ENCODE measurements at regions not wholly inside any gene's neighbourhood (a gene's known extent, or its start where the extent isn't known, plus 50 kb on each side); places are given as distances from the start of the nearest gene placed in this dataset.

- Histone ChIP-seq H3K4me3 (no peak overlapping the region), H3K4me1 (peaks cover 19% of the 10 kb centered on the region), H3K9me3 (no peaks in the 10 kb centered on the region), H3K27ac (no peak overlapping the region), H3K36me3 (no peaks in the 10 kb centered on the region), H3K27me3 (no peaks in the 10 kb centered on the region)
- WGBS, result 95% methylated on average over 5 of the region's 5 CpGs
- no peak for DNase-seq (ENCODE audit: low spot score in 2 of 2)
- TF ChIP-seq, protein P1, sequence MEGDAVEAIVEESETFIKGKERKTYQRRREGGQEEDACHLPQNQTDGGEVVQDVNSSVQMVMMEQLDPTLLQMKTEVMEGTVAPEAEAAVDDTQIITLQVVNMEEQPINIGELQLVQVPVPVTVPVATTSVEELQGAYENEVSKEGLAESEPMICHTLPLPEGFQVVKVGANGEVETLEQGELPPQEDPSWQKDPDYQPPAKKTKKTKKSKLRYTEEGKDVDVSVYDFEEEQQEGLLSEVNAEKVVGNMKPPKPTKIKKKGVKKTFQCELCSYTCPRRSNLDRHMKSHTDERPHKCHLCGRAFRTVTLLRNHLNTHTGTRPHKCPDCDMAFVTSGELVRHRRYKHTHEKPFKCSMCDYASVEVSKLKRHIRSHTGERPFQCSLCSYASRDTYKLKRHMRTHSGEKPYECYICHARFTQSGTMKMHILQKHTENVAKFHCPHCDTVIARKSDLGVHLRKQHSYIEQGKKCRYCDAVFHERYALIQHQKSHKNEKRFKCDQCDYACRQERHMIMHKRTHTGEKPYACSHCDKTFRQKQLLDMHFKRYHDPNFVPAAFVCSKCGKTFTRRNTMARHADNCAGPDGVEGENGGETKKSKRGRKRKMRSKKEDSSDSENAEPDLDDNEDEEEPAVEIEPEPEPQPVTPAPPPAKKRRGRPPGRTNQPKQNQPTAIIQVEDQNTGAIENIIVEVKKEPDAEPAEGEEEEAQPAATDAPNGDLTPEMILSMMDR (IDR thresholded peaks at IDR 0.05), result no peak
- TF ChIP-seq EP300 (IDR thresholded peaks at IDR 0.05), result no peak
- TF ChIP-seq POLR2AphosphoS5 (IDR thresholded peaks at IDR 0.05), result no peak
- no peak for TF ChIP-seq POLR2A (IDR thresholded peaks at IDR 0.05)
These were observed 77.3 kb upstream of the LAPTM4A start for GRCh38 chr2:20128506-20129330.

DNA sequence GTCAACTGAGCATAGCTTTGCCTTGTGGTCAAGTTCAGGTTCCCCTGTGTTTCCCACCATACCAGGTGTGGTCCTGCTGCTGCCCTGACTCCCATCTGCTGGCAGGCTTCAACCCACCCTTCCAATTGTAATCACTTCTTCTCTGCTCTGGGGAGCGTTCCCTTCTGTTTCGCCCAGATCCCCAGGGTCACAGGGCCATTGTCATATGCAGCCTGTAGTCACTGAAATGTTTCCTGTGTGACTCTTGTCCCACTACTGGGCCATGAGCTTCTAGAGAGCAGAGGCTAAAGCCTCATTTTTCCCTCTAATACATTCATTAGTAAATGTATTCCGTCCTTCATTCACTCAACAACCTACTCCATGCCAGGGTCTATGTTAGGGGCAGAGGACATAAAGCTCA is 75.0 kb upstream of the LAPTM4A start:
- Histone ChIP-seq H3K4me3 (no peak overlapping the region), H3K9me3 (no peaks in the 10 kb centered on the region), H3K27me3 (no peaks in the 10 kb centered on the region), H3K27ac (no peak overlapping the region), H3K4me1 (peaks cover 27% of the 10 kb centered on the region), H3K36me3 (no peaks in the 10 kb centered on the region)
- TF ChIP-seq, protein P1 (IDR thresholded peaks at IDR 0.05), result no peak
- TF ChIP-seq POLR2AphosphoS5 (IDR thresholded peaks at IDR 0.05) (no peak), EP300 (IDR thresholded peaks at IDR 0.05) (no peak), POLR2A (IDR thresholded peaks at IDR 0.05) (no peak)
- no peak for DNase-seq (ENCODE audit: low spot score in 2 of 2)
- 94% methylated on average over 3 of the region's 3 CpGs for WGBS

GRCh38 chr2:20126040-20126439 is 74.6 kb upstream of the LAPTM4A start:
- 83% methylated on average over 2 of the region's 3 CpGs for WGBS
- Histone ChIP-seq H3K4me3 (no peak overlapping the region), H3K27me3 (no peaks in the 10 kb centered on the region), H3K9me3 (no peaks in the 10 kb centered on the region), H3K4me1 (peaks cover 27% of the 10 kb centered on the region), H3K27ac (no peak overlapping the region), H3K36me3 (no peaks in the 10 kb centered on the region)
- no peak for DNase-seq (ENCODE audit: low spot score in 2 of 2)
- TF ChIP-seq EP300 (IDR thresholded peaks at IDR 0.05), result no peak
- TF ChIP-seq, protein P1 (IDR thresholded peaks at IDR 0.05), result no peak
- TF ChIP-seq POLR2AphosphoS5 (IDR thresholded peaks at IDR 0.05), result no peak
- TF ChIP-seq POLR2A (IDR thresholded peaks at IDR 0.05), result no peak

DNA sequence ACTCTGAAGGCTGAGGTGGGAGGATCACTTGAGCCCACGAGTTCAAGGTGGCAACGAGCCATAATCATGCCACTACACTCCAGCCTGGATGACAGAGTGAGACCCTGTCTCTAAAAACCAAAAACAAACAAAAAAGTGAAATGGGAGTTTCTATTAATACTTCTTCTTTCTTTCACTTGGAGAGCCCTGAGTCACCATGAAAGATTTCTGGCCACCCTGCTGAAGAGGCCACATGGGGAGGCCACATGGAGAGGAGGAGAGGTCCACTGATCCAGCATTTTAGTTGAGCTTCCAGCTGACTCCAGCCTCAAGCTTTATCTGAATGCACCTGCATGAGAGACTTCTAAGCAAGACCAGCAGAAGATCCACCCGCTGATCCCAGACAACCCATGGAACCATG is 74.2 kb upstream of the LAPTM4A start:
- no peak overlapping the region for H3K27ac ChIP-seq
- H3K36me3 ChIP-seq, result no peaks in the 10 kb centered on the region
- H3K4me1 ChIP-seq, result peaks cover 27% of the 10 kb centered on the region
- no peaks in the 10 kb centered on the region for H3K27me3 ChIP-seq
- DNase-seq (ENCODE audit: low spot score in 2 of 2), result no peak
- no peak for TF ChIP-seq POLR2AphosphoS5 (IDR thresholded peaks at IDR 0.05)
- no peaks in the 10 kb centered on the region for H3K9me3 ChIP-seq
- H3K4me3 ChIP-seq, result no peak overlapping the region
- 79% methylated on average over 3 of the region's 3 CpGs for WGBS

DNA sequence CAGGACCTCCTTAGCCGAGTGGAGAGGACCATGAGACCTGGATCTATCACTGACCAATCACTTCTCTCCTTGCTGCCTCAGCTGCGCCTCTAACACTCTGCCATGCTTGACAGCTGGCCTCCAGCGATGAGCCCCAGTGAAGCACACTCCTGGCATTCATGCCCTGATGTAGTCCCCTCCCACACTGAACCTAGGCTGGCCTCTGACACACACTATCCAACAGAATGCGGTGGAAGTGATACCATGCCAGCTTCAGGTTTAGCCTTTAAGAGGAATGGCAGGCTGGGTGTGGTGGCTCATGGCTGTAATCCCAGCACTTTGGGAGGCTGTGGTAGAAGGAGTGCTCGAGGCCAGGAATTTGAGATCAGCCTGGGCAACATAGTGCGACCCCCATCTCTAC is 73.7 kb upstream of the LAPTM4A start:
- Histone ChIP-seq H3K4me3 (no peak overlapping the region), H3K4me1 (peaks cover 27% of the 10 kb centered on the region), H3K9me3 (no peaks in the 10 kb centered on the region), H3K27me3 (no peaks in the 10 kb centered on the region), H3K27ac (peak overlapping the region; percentile 18), H3K36me3 (no peaks in the 10 kb centered on the region)
- TF ChIP-seq, protein P1 (IDR thresholded peaks at IDR 0.05), result no peak
- no peak for TF ChIP-seq POLR2AphosphoS5 (IDR thresholded peaks at IDR 0.05)
- TF ChIP-seq EP300 (IDR thresholded peaks at IDR 0.05), result no peak
- no peak for TF ChIP-seq POLR2A (IDR thresholded peaks at IDR 0.05)
- DNase-seq (ENCODE audit: low spot score in 2 of 2), result no peak
- 56% methylated on average over 5 of the region's 6 CpGs for WGBS

Data from suprapubic skin (tissue), 4 donors.